ENCODE measurements at regions not wholly inside any gene's neighbourhood (a gene's known extent, or its start where the extent isn't known, plus 50 kb on each side); places are given as distances from the start of the nearest gene placed in this dataset.

- no peak for DNase-seq
These were observed 60.8 kb upstream of the HES1 start for GRCh38 chr3:194075088-194075615.

GRCh38 chr3:194075802-194076460 lies 60.0 kb upstream of the HES1 start:
- no peak for DNase-seq

- DNase-seq = no peak
These were observed 59.5 kb upstream of the HES1 start for GRCh38 chr3:194076475-194076874.

GRCh38 chr3:194077602-194078001 lies 58.3 kb upstream of the HES1 start:
- no peak for DNase-seq

- DNase-seq = no peak
These were observed 57.7 kb upstream of the HES1 start for GRCh38 chr3:194078045-194078821.

GRCh38 chr3:194079702-194080172 lies 56.2 kb upstream of the HES1 start:
- DNase-seq = no peak

GRCh38 chr3:194080436-194080835 lies 55.5 kb upstream of the HES1 start:
- DNase-seq = no peak

- DNase-seq = no peak
These were observed 54.8 kb upstream of the HES1 start for GRCh38 chr3:194080913-194081800.

- no peak for DNase-seq
These were observed 54.1 kb upstream of the HES1 start for GRCh38 chr3:194081826-194082225.

- DNase-seq = peak; percentile 71
These were observed 53.0 kb upstream of the HES1 start for GRCh38 chr3:194082743-194083636.

GRCh38 chr3:194083637-194084224 lies 52.2 kb upstream of the HES1 start:
- DNase-seq = peak; percentile 22

GRCh38 chr3:194084284-194084683 lies 51.7 kb upstream of the HES1 start:
- DNase-seq = no peak

All from eye (tissue), 1 donor.